GM12878 (cell line): ENCODE measurements at regions not wholly inside any gene's neighbourhood (a gene's known extent, or its start where the extent isn't known, plus 50 kb on each side); places are given as distances from the start of the nearest gene placed in this dataset.
A peak's percentile ranks its signal among the peaks of the same experiment; 100 is the strongest.

Source experiments
- ATAC-seq: fragments of 200-7000 bp; cut with Tn5 transposase; 3 replicates; pipeline ENCODE4 v1.9.1; 2020; ENCODE audit warnings: mild to moderate bottlenecking, moderate library complexity
- BruUV-seq: library from RNA; stranded (reverse); fragments of 400-500 nt; replicated peaks from 2 replicates; lab custom pipeline; 2021; lab: Mats Ljungman, UMichigan
- CTCF ChIA-PET: fragments of 300-600 bp; sonication (Branson Sonifier 250); formaldehyde crosslinking; extraction: SDS; loops from one replicate; lab custom pipeline; 2021; ENCODE audit warnings: inconsistent platforms; lab: Yijun Ruan, JAX
- POLR2A ChIA-PET: fragments of 350-600 bp; formaldehyde crosslinking; extraction: SDS; loops from one replicate; lab custom pipeline; 2021; ENCODE audit warnings: inconsistent platforms; lab: Charles Lee
- RAD21 ChIA-PET: fragments of 300-600 bp; sonication (Branson Sonifier 250); formaldehyde crosslinking; loops from one replicate; lab custom pipeline; 2023; ENCODE audit warnings: antibody characterized with exemption; ENCODE audit not compliant: unreplicated experiment; lab: Charles Lee
- SMC1A ChIA-PET: fragments of 300-600 bp; sonication (Branson Sonifier 250); formaldehyde crosslinking; loops from one replicate; lab custom pipeline; 2023; ENCODE audit not compliant: unreplicated experiment, uncharacterized antibody; lab: Charles Lee
- DNase-seq: peaks from one replicate; pipeline ENCODE4 v3.0.0-alpha.2; 2011; ENCODE audit warnings: low read depth, low spot score
- FAIRE-seq: peaks from 3 replicates; lab custom pipeline; 2011; peaks lifted over from hg19 to GRCh38; lab: Jason Lieb, UNC
- H2AFZ ChIP-seq: 2 replicates; pipeline ENCODE4 v1.6.0; 2011; ENCODE audit warnings: low read depth, low read length, control low read depth; ENCODE audit not compliant: control insufficient read depth
- H3K27ac ChIP-seq: 2 replicates; pipeline ENCODE4 v1.5.1; 2011; ENCODE audit warnings: control low read depth; ENCODE audit not compliant: control insufficient read depth, insufficient read depth
- H3K27me3 ChIP-seq, 2 experiments: replicated peaks in 1 of 2; 2 replicates each; pipeline versions ENCODE4 v1.6.0 to v1.6.1; 2011; ENCODE audit warnings: low read length in 1 of 2; ENCODE audit not compliant: control insufficient read depth in 2 of 2, insufficient read depth in 2 of 2
- H3K36me3 ChIP-seq, 2 experiments: 2 replicates each; pipeline ENCODE4 v1.5.1; 2011; ENCODE audit warnings: low read length in 1 of 2; ENCODE audit not compliant: control insufficient read depth in 2 of 2, insufficient read depth in 2 of 2
- H3K4me1 ChIP-seq: 2 replicates; pipeline ENCODE4 v1.6.1; 2011; ENCODE audit warnings: mild to moderate bottlenecking, low read length, moderate library complexity, mixed read lengths; ENCODE audit not compliant: control insufficient read depth, insufficient read depth
- H3K4me2 ChIP-seq: 2 replicates; pipeline ENCODE4 v1.6.0; 2011; ENCODE audit warnings: control low read depth; ENCODE audit not compliant: control insufficient read depth, insufficient read depth
- H3K4me3 ChIP-seq: fragments of 200-600 bp; sonication (generic); 2 replicates; pipeline ENCODE4 v1.5.1; 2016
- H3K79me2 ChIP-seq: 2 replicates; pipeline ENCODE4 v1.6.0; 2011; ENCODE audit warnings: low read length; ENCODE audit not compliant: control insufficient read depth, insufficient read depth
- H3K9ac ChIP-seq: 2 replicates; pipeline ENCODE4 v1.8.0; 2011; ENCODE audit warnings: low read length, control low read depth, mixed read lengths; ENCODE audit not compliant: control insufficient read depth, insufficient read depth
- H3K9me3 ChIP-seq: replicated peaks from 3 replicates; pipeline ENCODE4 v1.5.1; 2011; ENCODE audit warnings: mild to moderate bottlenecking, low read length; ENCODE audit not compliant: control insufficient read depth, insufficient read depth
- H4K20me1 ChIP-seq: 2 replicates; pipeline ENCODE4 v1.6.0; 2011; ENCODE audit not compliant: control insufficient read depth, insufficient read depth
- BCL3 ChIP-seq: IDR thresholded peaks from 2 replicates; pipeline ENCODE4 v1.6.1; 2011; ENCODE audit warnings: borderline replicate concordance, low read depth, mild to moderate bottlenecking, moderate library complexity, low read length; ENCODE audit not compliant: insufficient read depth, poor library complexity, severe bottlenecking
- CTCF ChIP-seq, 3 experiments: IDR thresholded peaks in 2 of 3; conservative IDR thresholded peaks in 1 of 3; 2 replicates each; pipeline ENCODE4 v1.5.1; 2011; ENCODE audit warnings: low read depth in 3 of 3, low read length in 3 of 3, mild to moderate bottlenecking in 3 of 3, control low read depth in 2 of 3, moderate library complexity in 2 of 3, inconsistent platforms in 1 of 3, mixed read lengths in 1 of 3; ENCODE audit not compliant: control insufficient read depth in 2 of 3, insufficient read depth in 1 of 3; ENCODE audit errors: extremely low read depth in 1 of 3
- IRF3 ChIP-seq: fragments of 450-650 bp; IDR thresholded peaks from 2 replicates; pipeline ENCODE4 v1.6.1; 2014; ENCODE audit warnings: mild to moderate bottlenecking
- PAX5 ChIP-seq: IDR thresholded peaks from 2 replicates; pipeline ENCODE4 v1.6.1; 2011; ENCODE audit warnings: low read depth, low read length, borderline replicate concordance
- RAD21 ChIP-seq: IDR thresholded peaks from 2 replicates; pipeline ENCODE4 v1.6.1; 2011; ENCODE audit warnings: mild to moderate bottlenecking, low read depth, low read length, moderate library complexity; ENCODE audit not compliant: insufficient read depth
- SP1 ChIP-seq: IDR thresholded peaks from one replicate; pipeline ENCODE4 v1.6.1; 2011; ENCODE audit warnings: low read depth, low read length
- WGBS: methylation state at CpG from one replicate; pipeline ENCODE4 v1.1.6; 2016; ENCODE audit warnings: low lambda C conversion rate; ENCODE audit not compliant: insufficient replicate concordance, insufficient coverage; ENCODE audit errors: missing lambda C conversion rate; 5-methylcytosine and 5-hydroxymethylcytosine counted together
- in situ Hi-C: fragments of 300-500 bp; cut with MboI; formaldehyde crosslinking; loops from 9 replicates; pipeline ENCODE4 v1.14.3; 2018; ENCODE audit warnings: mixed read lengths
- intact Hi-C: fragments of 100-400 bp; cut with micrococcal nuclease; formaldehyde crosslinking; loops from one replicate; pipeline ENCODE4 v1.14.2; 2022; ENCODE audit not compliant: unreplicated experiment

GRCh38 chr6:4466769-4467480 lies 309.3 kb upstream of the CDYL start:
- ChIA-PET POLR2A (interaction anchor here (0.7 to 1.0 kb wide), 2 partner anchors 13 to 98 kb away, joined by 3 to 6 read pairs; no protein-coding TSS in a partner anchor), CTCF (interaction anchor here (0.5 kb wide), 1 partner anchor 11 kb away, joined by 3 read pairs; no protein-coding TSS in a partner anchor), SMC1A (interaction anchor here (0.7 kb wide), 1 partner anchor 689 kb away, joined by 4 read pairs; no protein-coding TSS in a partner anchor), RAD21 (interaction anchor here (0.6 kb wide), 1 partner anchor 698 kb away, joined by 3 read pairs; no protein-coding TSS in a partner anchor)
- in situ Hi-C loops (no loop called here), intact Hi-C loops (no loop called here)
- Histone ChIP-seq H3K36me3 (no peaks in the 10 kb centered on the region), H3K4me1 (no peaks in the 10 kb centered on the region), H3K4me3 (no peak overlapping the region), H2AFZ (no peak overlapping the region), H3K9me3 (no peaks in the 10 kb centered on the region; the same call in 2 of the 3 replicates), H3K9ac (no peak overlapping the region), H4K20me1 (no peaks in the 10 kb centered on the region), H3K4me2 (no peak overlapping the region), H3K27me3 (no peaks in the 10 kb centered on the region; a peak in 1 of 4 replicates), H3K79me2 (no peaks in the 10 kb centered on the region), H3K27ac (no peak overlapping the region)
- BruUV-seq: no TSS peak
- TF ChIP-seq SP1 (no peak), CTCF (IDR thresholded peaks at IDR 0.05 in 2 of 3, conservative IDR thresholded peaks at IDR 0.05 in 1 of 3; ENCODE audit: control insufficient read depth in 2 of 3, extremely low read depth in 1 of 3, insufficient read depth in 1 of 3, low read depth in 3 of 3, low read length in 3 of 3) (0 out of 6 replicates have a peak, but pooled peaks of 1 of the 3 experiments have one; percentile 4), PAX5 (no peak), BCL3 (no peak), RAD21 (0 out of 2 replicates have a peak, but pooled peaks have one; percentile 7), IRF3 (no peak)
- 49% methylated on average over 9 of the region's 9 CpGs for WGBS
- ATAC-seq (no peak), FAIRE-seq (no peak), DNase-seq (no peak)
